ENCODE measurements at regions not wholly inside any gene's neighbourhood (a gene's known extent, or its start where the extent isn't known, plus 50 kb on each side); places are given as distances from the start of the nearest gene placed in this dataset.

DNA sequence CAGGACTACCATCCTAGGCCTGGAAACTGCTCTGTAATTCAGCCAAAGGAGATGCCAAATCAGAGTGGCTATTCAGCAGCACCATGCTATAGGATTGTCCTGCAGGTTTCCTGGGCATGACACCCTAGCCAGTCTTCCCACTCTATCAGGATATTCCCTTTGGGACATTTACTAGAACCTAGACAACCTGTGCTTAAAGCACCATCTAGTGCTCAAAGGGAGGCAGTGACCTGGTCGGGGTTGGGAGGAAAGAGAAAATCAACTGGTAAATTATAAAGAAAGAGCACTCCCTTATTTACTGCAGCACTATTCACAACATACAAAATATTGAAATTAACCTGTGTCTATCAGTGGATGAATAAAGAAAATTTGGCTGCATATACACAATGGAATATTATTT is 67.2 kb upstream of the SMLR1 start:
- TF ChIP-seq, protein P1, sequence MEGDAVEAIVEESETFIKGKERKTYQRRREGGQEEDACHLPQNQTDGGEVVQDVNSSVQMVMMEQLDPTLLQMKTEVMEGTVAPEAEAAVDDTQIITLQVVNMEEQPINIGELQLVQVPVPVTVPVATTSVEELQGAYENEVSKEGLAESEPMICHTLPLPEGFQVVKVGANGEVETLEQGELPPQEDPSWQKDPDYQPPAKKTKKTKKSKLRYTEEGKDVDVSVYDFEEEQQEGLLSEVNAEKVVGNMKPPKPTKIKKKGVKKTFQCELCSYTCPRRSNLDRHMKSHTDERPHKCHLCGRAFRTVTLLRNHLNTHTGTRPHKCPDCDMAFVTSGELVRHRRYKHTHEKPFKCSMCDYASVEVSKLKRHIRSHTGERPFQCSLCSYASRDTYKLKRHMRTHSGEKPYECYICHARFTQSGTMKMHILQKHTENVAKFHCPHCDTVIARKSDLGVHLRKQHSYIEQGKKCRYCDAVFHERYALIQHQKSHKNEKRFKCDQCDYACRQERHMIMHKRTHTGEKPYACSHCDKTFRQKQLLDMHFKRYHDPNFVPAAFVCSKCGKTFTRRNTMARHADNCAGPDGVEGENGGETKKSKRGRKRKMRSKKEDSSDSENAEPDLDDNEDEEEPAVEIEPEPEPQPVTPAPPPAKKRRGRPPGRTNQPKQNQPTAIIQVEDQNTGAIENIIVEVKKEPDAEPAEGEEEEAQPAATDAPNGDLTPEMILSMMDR (IDR thresholded peaks at IDR 0.05; ENCODE audit: insufficient read depth, low read length): peak; percentile 71
- DNase-seq (ENCODE audit: low read depth): peak; percentile 66

GRCh38 chr6:130761286-130761685 is 65.9 kb upstream of the SMLR1 start:
- no peak for DNase-seq (ENCODE audit: low read depth)
- TF ChIP-seq, protein P1 (IDR thresholded peaks at IDR 0.05; ENCODE audit: insufficient read depth, low read length): no peak
- no peak overlapping the region for H3K4me3 ChIP-seq (ENCODE audit: low read depth, low read length)

More for the DNA sequence above, 67.2 kb upstream of the SMLR1 start:
- H3K4me3 ChIP-seq (ENCODE audit: low read depth, low read length): no peak overlapping the region

DNA sequence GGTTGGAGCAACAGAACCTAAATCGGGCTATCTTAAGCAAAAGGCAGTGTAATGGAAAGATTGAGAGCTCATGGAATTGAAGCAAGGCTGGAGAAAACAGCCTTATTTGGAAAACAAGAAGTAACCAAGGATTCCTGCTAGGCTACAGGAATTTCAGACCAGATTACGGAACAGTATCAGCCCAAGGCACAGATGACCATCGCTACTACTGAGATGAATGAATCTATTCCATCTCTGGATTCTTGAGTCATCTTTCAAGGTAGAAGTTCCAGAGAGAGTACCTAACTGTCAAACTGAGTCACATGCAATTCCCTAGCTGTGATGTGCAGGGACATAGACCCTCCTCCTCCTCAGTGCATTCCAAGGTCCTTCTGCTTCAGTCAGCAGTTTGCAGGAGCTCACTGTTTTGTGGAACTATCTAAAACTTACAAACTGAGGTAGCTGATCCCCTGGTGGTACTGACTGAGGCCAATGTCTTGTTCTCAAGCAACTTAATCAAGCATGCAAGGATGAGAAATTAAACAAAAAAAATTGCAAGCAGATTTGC is 62.0 kb upstream of the SMLR1 start:
- TF ChIP-seq, protein P1 (IDR thresholded peaks at IDR 0.05; ENCODE audit: insufficient read depth, low read length): no peak
- no peak overlapping the region for H3K4me3 ChIP-seq (ENCODE audit: low read depth, low read length)
- DNase-seq (ENCODE audit: low read depth): no peak

DNA sequence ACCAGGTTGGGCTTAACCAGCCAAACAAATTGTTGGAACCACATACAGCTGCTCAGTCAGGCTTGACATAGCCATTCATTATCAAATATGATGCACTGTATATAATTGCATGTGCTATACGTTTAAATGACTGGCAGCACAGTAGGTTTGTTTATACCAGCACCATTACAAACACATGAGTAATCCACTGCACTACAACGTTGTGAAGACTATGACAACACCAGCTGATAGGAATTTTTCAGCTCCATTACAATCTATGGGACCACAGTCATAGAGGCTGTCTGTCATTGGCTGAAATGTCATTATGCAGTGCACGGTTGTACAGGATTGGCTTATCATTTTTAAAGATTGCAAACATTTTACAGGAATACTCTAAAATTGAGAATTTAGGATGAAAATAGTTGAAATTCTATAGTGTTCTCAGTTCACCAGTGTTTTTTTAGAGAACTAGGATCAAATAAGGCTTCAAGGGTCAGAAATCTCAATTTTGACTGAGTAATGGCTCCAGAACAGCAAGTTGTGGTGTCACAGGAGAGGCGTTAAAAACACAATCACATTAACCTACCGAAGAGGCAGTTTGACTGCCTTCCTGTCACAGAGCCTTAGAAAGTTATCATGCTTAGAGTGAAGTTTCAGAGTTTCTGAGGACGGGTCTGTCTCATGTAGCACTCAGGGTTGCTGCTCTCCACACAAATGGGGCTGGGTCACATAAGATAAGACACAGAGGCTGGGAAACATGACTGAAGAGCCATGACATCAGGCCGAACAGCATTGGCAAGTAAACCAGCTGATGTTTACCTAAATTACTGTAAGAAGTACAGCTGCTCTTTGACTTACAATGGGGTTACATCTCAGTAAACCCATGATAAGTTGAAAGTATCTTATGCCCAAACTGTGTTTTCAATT is 60.7 kb upstream of the SMLR1 start:
- no peak for DNase-seq (ENCODE audit: low read depth)
- TF ChIP-seq, protein P1 (IDR thresholded peaks at IDR 0.05; ENCODE audit: insufficient read depth, low read length): no peak
- H3K4me3 ChIP-seq (ENCODE audit: low read depth, low read length): no peak overlapping the region

GRCh38 chr6:130769861-130770260 is 57.3 kb upstream of the SMLR1 start:
- no peak overlapping the region for H3K4me3 ChIP-seq (ENCODE audit: low read depth, low read length)
- peak; percentile 55 for DNase-seq (ENCODE audit: low read depth)
- TF ChIP-seq, protein P1 (IDR thresholded peaks at IDR 0.05; ENCODE audit: insufficient read depth, low read length): no peak

DNA sequence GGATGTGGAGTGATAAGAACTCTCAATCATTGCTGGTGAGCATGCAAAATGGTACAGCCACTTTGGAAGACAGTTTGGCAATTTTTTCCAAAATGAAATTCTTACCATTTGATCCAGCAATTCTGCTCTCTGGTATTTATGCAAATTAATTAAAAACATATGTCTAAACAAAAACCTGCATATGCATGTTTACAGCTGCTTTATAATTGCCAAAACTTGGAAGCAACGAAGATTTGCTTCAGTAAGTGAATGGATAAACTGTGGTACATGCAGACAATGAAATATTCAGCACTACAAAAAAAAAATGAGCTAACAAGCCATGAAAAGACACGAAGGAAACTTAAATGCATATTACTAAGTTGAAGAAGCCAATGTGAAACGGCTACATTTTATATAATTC is 55.5 kb upstream of the SMLR1 start:
- H3K4me3 ChIP-seq (ENCODE audit: low read depth, low read length): no peak overlapping the region
- no peak for DNase-seq (ENCODE audit: low read depth)
- TF ChIP-seq, protein P1 (IDR thresholded peaks at IDR 0.05; ENCODE audit: insufficient read depth, low read length): no peak
